ENCODE measurements at regions not wholly inside any gene's neighbourhood (a gene's known extent, or its start where the extent isn't known, plus 50 kb on each side); places are given as distances from the start of the nearest gene placed in this dataset.

GRCh38 chr6:105966481-105966880, 119.7 kb upstream of the PRDM1 start:
- no peak for DNase-seq (ENCODE audit: low spot score)

GRCh38 chr6:105964979-105965760, 121.0 kb upstream of the PRDM1 start:
- DNase-seq (ENCODE audit: low spot score), result no peak

- DNase-seq (ENCODE audit: low spot score), result no peak
These were observed 132.0 kb upstream of the PRDM1 start for GRCh38 chr6:105954148-105954547.

GRCh38 chr6:105952772-105953690, 133.1 kb upstream of the PRDM1 start:
- DNase-seq (ENCODE audit: low spot score), result no peak

GRCh38 chr6:105952326-105952725, 133.8 kb upstream of the PRDM1 start:
- no peak for DNase-seq (ENCODE audit: low spot score)

- no peak for DNase-seq (ENCODE audit: low spot score)
These were observed 134.8 kb upstream of the PRDM1 start for GRCh38 chr6:105951322-105951721.

GRCh38 chr6:105949869-105950268, 136.3 kb upstream of the PRDM1 start:
- no peak for DNase-seq (ENCODE audit: low spot score)

GRCh38 chr6:105943514-105943913, 142.6 kb upstream of the PRDM1 start:
- DNase-seq (ENCODE audit: low spot score), result no peak

- no peak for DNase-seq (ENCODE audit: low spot score)
These were observed 144.3 kb upstream of the PRDM1 start for GRCh38 chr6:105941621-105942412.

- DNase-seq (ENCODE audit: low spot score), result no peak
These were observed 145.1 kb upstream of the PRDM1 start for GRCh38 chr6:105940990-105941389.

GRCh38 chr6:105936972-105937371, 149.2 kb upstream of the PRDM1 start:
- no peak for DNase-seq (ENCODE audit: low spot score)

- no peak for DNase-seq (ENCODE audit: low spot score)
These were observed 150.7 kb upstream of the PRDM1 start for GRCh38 chr6:105935416-105935815.

- no peak for DNase-seq (ENCODE audit: low spot score)
These were observed 151.4 kb upstream of the PRDM1 start for GRCh38 chr6:105934708-105935107.

- no peak for DNase-seq (ENCODE audit: low spot score)
These were observed 153.7 kb upstream of the PRDM1 start for GRCh38 chr6:105932440-105932839.

- no peak for DNase-seq (ENCODE audit: low spot score)
These were observed 156.5 kb upstream of the PRDM1 start for GRCh38 chr6:105929626-105930025.

- DNase-seq (ENCODE audit: low spot score), result no peak
These were observed 159.8 kb upstream of the PRDM1 start for GRCh38 chr6:105926318-105926717.

GRCh38 chr6:105925706-105926105, 160.4 kb upstream of the PRDM1 start:
- no peak for DNase-seq (ENCODE audit: low spot score)

- no peak for DNase-seq (ENCODE audit: low spot score)
These were observed 164.4 kb upstream of the PRDM1 start for GRCh38 chr6:105921781-105922180.

- no peak for DNase-seq (ENCODE audit: low spot score)
These were observed 166.1 kb upstream of the PRDM1 start for GRCh38 chr6:105920071-105920470.

- no peak for DNase-seq (ENCODE audit: low spot score)
These were observed 169.0 kb upstream of the PRDM1 start for GRCh38 chr6:105917038-105917695.

GRCh38 chr6:105911106-105911629, 175.0 kb upstream of the PRDM1 start:
- DNase-seq (ENCODE audit: low spot score), result no peak
